Activated naive CD4-positive, alpha-beta T cell treated with Interleukin-2 at 50 U/mL for 16 hours (primary cell): ENCODE measurements at regions not wholly inside any gene's neighbourhood (a gene's known extent, or its start where the extent isn't known, plus 50 kb on each side); places are given as distances from the start of the nearest gene placed in this dataset.
"Not testable (repeated sequence)": the region's sequence is repeated elsewhere in the genome, so short reads cannot be mapped to it uniquely, and the experiment has no call there.

Source experiments
- DNase-seq: peaks from one replicate; pipeline ENCODE4 v3.0.0-alpha.2; 2020

DNA sequence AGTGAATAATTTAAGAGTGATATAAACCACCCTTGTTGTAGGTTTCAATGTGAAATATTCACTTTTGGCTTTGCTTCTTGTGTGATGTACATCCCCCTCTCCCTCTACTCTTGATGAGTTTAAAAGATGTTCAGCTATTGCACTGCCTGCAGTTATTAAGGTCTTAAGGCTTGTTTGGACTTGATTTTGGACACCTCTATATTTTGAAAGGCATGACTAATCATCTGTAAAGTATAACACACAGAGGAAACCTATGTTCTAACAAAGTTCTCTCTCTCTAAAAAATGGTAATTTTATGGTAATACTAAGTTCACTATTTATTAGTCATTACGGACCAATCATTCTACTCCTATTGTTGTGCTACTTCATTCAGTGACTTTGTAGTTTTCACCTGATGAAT is 1719.9 kb downstream of the GRIK2 start:
- no peak for DNase-seq

DNA sequence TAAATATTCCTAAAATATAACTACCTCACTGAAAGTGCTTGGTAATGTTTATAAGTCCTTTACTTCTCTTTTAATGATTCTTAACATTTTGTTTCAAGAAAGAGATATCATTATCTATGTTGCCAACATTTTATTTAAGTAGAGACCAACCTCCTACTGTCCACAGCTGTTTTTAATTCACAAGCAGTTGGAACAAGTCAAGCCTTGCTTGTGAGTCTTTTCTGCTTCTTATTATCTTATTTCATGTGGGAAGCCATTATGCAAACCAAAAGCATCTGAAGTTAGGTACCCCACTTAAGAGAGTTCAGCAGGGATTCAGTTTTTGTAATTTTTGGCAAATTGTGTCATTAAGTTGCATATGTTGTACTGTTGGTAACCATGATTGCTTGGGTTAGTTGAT is 1714.5 kb downstream of the GRIK2 start:
- DNase-seq: no peak

DNA sequence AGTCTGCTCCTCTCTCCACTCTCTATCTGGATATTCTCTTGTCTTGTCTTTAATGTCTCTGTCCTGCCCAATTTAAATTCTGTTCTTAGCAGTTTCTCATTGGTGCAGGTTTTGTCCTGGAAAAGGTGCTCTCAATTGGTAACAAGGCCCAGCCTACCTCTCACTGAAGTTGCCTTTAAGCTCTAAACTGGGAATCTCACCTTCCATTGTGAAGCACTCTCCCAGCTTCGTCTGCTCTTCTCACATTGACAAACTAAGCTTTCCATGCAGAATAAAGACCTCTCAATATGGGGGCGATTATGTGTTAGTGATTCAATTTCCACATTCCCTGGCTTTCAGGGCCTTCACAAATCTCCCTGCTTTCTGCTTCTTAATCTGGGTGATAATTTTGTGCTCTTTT is 1712.2 kb downstream of the GRIK2 start:
- DNase-seq: no peak

DNA sequence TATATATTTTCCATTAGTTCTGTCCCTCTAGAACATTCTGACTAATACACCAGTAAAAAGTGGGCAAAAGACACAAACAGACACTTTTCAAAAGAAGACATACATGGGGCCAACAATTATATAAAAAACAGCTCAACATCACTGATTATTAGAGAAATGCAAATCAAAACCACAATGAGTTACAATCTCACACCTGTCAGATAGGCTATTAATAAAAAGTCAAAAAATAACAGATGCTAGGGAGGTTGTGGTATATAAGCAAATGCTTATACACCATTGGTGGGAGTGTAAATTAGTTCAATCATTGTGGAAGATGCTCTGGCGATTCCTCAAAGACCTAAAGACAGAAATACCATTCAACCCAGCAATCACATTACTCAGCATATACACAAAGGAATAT is 1707.8 kb downstream of the GRIK2 start:
- no peak for DNase-seq

DNA sequence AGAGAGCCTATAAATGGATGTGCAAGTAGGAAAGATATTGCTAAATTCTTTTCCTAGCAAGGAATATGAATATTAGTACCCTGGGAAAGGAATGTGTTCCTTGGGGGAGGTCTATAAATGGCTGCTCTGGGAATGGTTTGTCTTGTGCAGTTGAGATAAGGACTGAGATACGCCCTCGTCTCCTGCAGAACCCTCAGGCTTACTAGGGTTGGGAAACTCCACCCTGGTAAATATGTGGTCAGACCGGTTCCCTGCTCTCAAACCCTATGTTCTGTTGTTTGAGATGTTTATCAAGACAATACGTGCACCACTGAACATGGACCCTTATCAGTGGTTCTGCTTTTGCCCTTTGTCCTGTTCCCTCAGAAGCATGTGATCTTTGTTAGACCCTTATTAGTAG is 1698.9 kb downstream of the GRIK2 start:
- not testable (repeated sequence) for DNase-seq

DNA sequence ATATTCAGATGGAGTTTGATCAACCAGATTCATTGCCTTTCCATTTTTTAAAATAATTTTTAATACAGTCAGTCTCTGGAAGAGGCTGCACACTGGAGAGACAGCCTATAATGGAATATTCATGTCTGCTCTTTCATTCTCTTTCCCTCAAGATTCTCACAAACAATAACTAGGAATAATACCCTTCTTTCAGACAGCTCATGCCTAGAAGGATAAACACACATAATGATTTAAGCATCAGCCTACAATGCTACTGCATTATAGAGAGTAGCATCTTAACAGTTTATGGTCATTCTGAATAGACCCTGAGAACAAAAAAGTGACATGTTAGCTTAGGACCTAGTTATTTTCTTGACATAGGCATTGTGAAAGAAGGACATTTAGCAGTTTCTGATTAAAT is 1692.3 kb downstream of the GRIK2 start:
- no peak for DNase-seq

DNA sequence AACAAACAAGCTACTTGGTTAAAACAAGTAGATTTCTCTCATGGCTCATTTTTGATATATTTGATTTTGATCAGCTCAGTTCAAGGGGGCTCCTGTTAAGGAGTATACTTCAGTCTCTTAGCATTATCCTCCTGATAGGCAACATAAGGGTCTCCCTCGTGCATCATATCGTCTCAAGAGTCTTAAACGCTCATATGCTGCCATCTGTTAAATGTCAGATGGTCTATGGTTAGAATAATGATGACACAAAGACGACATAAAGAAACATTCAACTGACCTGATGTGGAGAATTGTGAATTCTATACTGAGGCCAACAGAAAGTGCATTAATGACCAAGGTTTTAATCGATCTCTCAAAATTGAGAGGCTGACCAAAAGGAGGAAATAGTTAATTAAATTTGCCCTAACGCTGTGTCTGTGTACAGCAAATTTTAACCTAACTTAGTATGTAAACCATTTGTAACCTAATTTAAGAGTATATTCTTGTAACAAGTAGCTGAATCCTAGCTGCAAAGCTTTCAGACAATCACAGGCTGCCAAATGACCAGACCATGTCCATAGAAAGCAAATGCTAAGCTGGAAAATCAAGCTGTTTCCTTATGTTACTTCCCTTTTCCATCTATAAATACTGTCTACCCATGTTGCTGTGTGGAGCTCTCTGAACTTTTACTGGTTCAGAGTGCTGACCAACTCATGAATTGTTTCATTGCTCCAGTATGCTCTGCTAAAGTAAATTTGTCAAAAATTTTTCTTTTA is 1688.5 kb downstream of the GRIK2 start:
- DNase-seq: no peak

DNA sequence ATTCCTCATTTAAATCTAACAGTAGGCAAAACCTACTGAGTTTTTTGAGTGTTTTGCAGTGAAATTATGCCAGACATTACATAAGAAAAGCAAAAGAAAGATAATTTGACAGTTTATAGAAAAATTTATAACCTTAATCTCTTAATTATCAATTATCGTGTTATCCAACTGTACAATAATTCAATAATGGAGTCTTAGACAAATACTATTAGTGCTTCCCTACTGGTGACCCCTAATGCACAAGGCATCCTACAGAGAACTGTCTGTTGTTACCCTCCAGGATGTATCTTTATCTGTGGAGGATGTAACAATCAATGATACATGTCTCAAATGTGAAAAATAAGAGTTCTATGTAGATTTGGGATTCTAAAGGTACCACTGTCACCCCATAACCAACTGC is 1687.6 kb downstream of the GRIK2 start:
- no peak for DNase-seq

DNA sequence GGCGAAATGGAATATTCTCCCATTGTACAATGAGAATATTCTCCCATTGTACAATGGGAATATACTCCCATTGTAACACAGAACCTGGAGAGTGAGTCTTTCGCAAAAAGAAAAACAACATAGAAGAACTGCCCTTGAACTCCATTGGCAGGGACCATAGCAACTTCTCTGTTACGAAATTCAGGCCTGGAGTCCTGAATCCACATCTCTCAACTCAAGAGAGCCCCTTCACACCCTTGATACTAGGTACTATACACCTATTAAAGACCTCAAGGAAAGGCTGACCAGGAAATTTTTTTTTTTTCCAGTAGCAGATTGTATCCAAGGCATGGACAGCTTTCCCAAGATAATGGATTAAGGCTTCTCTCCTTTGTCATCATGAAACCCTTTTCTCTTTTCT is 1687.0 kb downstream of the GRIK2 start:
- DNase-seq: no peak

DNA sequence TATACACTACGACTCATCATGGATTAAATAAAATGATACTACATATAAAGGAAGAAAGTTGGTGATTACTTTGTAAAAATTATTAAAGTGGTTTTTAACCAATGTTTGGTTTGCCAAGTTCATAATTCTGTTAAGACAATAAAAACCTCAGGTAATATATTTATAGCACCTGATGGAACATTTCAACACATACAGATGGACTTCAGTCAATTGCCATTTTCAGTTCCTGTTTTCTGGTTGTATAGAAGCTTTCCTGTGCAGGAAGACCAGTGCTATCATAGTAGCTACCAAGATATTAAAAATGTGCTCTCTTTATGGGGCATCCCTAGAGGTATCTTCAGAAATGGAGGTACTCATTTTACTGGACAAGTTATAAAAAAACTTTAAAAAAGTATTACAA is 1686.4 kb downstream of the GRIK2 start:
- DNase-seq: no peak

DNA sequence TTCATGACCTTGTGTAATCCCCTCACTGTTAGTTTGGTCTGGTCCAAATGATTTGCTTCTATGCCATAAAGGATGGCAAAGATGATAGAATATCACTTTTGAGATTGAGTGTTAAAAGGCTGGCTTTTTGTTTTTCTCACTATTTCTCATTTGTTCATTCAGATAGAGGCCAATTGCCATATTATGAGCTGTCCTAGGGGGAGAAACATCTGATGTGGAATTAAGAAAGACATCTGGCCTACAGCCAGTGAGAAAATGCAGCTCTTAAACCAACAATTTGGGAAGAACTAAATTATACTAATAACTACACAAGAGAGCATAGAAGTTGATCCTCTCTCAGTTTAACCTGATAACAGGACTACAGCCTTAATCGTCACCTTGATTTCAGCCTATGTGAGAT is 1668.6 kb downstream of the GRIK2 start:
- DNase-seq: no peak

DNA sequence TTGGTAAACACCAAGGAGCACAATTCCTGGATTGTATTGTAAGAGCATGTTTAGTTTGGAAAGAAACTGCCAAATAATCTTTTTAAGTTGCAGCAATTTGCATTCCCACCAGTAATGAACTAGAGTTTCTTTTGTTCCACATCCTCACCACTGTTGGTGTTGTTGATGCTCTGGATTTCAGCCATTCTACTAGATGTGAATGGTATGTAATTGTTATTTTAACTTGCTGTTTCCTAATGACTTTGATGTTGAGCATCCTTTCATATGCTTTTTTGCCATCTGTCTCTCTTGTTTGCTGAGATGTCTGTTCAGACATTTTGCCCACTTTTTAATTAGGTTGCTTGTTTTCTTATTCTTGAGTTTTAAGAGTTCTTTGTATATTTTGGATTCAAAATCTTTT is 1654.1 kb downstream of the GRIK2 start:
- DNase-seq: no peak

DNA sequence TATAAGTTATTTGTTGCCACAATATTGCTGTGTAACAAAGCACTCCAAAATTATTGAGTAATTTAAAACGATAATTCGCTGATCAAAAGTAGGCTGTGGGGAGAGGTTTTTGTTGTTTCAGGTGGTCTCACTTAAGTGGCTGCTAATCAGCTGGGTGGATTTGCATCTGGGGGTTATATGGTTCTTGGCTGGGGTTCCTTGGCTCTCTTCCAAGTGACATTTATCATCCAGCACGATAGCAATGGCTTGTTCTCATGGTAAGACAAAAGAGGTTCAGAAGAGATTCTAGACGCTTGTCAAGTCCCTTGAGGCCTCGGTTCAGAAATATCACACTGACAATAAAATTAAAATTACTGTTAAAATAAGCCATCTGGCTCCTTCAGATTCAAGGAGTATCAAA is 1648.8 kb downstream of the GRIK2 start:
- no peak for DNase-seq

DNA sequence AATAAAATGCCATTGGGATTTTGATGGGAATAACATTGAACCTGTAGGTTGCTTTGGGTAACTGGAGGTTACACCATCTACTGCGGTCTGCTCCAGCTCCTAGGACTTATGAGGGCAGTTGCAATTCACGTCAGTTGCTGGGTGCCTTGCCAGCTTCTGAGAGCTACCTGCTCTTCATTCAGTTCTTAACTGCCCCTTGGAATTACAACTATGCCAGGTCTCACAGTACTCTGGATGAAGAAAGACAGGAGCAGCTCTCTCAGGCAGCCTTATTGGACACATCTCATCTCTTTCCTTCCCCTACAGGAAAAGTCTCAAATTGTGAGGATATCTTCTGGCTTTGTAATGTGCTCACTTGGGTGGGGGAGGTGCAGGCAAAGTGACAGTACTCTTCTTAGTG is 1643.3 kb downstream of the GRIK2 start:
- no peak for DNase-seq

DNA sequence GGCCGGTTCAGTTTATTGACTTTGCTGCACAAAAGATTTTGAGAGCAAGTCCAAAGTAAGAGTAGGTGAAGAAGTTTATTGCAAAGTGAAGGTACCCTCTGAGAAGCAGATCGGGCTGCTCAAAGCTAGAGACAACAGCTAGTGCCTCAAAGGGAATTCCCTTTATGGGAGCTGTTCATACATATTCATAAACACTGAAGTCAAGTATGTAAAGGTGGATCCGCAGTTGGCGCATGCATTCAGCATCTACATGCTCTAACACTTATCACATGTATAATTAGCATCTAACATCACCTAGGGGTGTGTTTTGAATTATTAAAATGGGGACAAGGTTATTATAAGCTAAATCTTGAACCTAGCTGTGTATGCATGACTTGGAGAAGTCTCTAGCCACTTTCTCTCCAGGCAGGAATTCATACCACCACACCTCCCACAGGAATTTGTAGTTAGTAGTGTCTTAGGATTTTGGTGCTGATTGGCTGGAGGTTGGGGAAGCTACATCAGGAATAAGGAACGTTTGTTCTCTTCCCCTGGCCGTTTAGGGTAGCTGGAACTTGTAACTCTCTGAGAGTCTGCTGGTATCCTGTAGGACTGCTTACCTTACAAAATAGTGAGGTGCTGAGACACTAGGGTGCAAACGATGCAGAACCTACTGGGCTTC is 1633.9 kb downstream of the GRIK2 start:
- no peak for DNase-seq

DNA sequence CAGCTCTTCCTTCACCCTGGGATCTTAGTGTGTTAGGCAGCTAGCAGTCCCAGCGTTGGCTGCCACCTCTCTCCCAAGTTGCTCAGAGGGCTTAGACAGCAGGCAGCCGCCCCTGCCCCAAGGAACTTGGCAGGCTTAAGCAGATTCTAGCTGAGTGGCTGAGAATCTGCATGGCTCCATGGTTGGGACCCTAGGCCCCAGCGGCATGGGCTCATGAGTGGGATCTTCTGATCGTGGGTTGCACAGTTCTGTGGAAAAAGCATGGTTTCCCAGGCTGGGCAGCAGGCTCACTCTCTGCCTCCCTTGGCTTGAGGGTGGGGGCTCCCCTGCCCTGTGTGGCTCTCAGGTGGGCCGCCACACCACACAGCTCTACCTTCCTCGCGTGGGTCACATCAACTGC is 1624.9 kb downstream of the GRIK2 start:
- DNase-seq: no peak

DNA sequence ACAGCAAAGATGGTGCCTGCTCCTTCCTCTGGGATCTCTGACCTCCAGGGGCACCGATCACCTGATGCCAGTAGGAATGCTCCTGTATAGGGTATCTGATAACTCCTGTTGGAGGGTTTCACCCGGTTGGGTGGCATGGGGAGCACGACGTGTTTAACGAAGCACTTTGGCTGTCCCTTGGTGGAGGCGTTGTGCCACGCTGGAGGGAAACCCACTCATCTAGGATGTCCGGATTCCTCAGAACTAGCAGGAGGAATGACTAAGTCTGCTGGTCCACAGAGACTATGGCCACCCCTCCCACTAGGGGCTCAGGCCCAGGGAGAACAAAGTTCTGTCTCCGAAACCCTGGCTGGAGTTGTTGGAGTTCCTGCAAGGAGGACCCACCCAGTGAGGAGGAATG is 1624.4 kb downstream of the GRIK2 start:
- DNase-seq: no peak

DNA sequence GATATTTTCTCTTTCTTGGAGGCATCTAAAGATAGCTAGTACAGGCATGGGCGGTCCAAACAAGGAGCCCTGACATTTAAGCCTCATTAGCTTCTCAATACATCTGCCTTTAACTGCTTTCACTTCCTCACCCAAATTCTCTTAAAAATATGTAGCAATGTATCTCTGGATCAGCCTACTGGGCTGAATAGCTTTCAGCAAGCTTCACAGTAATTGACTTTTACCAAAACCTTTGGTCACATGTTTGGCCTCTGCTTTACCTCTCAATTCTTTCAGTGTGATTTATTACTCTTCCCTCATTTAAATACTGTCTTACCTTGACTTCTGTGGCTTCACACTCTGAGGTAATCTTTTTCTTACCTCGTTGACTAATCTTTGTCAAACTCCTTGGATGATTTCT is 1618.1 kb downstream of the GRIK2 start:
- no peak for DNase-seq

DNA sequence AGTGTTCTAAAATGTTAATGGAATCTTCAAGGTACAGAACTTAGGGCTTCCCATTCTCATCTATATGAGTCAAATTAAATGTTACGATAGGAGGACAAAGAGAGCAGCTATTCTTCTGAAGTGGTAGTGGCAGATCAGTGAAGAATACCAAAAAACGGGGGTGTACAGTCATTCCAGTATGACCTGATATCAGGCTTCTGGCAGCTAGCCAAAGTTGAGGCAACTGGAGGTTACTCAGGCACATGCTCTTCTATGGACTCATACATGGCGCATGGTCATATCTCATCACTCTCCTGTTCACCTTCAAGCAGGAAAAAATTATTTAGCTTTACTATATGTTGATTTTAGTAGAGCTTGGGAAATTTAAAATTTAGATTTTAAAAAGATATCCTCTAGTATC is 1608.8 kb downstream of the GRIK2 start:
- no peak for DNase-seq

DNA sequence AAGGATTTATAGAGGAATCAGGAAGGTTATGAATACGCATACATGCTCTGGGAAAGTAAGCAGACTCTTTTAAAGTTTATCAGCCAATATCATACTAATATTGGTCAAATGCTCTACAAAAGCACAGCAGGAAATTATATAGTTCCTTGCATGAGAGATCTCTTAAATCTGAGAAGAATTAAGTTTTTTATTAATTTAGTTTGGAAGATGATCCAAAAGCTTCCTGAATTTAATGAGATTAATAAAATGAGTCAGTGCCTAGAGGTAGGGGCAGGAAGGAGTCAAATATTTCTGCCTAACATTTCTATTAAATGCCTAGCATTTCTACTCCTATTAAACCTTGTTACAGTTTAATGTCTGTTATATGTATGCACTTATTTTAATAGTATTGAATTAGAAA is 1608.2 kb downstream of the GRIK2 start:
- no peak for DNase-seq

DNA sequence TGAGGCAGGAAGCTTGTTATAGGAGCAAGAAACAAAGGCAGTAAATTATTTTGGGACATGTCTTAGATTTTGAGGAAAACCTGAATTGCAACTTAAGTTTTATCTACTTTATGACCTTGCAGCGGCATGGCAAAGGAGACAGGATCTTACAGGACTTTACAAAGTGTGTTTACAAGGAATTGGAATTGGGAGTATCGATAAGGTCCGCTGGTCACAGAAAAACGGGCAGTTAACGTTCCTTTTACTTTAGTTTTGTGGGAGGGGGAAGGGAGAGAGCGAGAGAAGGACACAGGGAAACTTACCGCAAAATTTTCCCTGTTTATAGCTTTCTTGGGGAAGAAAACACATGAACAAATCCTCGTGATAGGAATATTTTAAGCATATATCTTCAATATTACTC is 1607.2 kb downstream of the GRIK2 start:
- DNase-seq: no peak

DNA sequence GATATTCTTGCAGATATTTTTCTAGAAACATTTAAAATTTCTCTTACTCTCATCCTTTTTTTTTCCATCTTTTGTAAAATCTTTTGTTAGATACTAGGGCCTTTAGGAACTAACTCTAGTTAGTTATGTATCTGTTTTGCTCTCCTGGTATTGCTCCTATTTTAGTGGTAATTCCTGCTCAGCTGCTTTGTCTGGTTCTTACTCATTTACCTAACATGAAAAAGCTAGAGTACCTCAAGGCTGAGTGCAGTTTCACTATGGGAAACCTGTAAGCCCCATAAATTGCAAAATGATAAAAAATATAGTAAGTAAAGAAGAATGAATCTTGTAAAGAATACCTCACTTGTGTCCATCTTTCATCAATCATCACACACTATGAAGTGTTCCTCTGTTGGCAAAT is 1602.0 kb downstream of the GRIK2 start:
- no peak for DNase-seq

DNA sequence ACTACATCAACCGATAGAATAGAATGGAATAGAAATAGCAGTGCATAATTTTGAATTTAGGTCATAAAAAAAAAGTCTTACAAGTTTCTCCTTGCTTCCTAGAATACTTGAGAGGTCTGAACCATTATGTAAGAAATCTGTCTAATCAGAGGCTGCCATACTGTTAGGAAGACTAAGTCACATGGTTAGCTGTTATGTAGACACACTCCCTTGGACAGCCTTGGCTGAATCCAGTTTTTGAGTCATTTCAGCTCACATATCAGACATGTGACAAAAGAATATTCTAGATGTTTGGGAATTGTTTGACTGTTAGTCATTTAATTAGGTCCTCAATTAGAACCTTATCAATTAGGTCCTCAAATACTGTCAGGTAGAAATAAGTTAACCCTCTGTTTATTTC is 1601.4 kb downstream of the GRIK2 start:
- DNase-seq: no peak

DNA sequence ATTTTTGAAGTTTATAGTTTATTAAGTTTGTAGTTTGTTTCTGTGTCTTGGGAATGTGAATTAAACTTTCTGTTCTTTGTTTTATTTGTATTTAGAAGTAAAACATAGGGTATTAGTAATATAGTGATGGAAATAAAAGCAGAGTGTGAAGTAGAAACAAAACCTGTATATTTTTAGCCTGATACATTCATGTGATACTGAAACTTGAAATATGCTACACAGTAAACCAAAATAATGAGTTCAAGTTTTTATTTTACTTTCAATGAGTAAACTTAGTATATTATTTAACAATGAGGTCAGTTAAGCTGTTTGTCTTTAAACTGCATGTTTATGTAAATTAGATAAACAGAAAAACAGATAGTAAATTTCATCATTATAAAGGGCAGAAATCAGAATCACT is 1592.6 kb downstream of the GRIK2 start:
- DNase-seq: no peak

DNA sequence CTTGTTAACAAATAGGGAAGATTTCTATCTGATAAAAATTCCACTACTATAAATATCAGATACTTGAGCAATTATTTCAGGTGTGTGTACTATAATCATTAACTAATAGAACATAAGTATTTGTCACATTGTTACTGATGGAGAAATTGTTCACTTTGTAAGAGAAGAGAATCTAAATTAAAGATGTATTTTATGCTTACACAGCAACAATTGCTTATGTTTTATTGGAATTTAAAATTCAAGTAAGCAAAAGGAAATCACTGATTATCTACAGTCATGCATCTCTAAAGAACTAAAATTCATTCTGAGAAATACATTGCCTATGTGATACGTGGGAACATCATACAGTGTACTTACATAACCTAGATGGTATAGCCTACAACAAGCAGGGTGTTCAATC is 1590.8 kb downstream of the GRIK2 start:
- DNase-seq: no peak
